ELR (cell line): ENCODE measurements at regions not wholly inside any gene's neighbourhood (a gene's known extent, or its start where the extent isn't known, plus 50 kb on each side); places are given as distances from the start of the nearest gene placed in this dataset.
"Not testable (repeated sequence)": the region's sequence is repeated elsewhere in the genome, so short reads cannot be mapped to it uniquely, and the experiment has no call there.

Source experiments
- DNase-seq: peaks from one replicate; pipeline ENCODE4 v3.0.0-alpha.2; 2015; ENCODE audit warnings: low read depth

- no peak for DNase-seq
These were observed 105.5 kb upstream of the RGPD4 start for GRCh38 chr2:107721178-107721577.

GRCh38 chr2:107721586-107721985 is 105.1 kb upstream of the RGPD4 start:
- peak; percentile 57 for DNase-seq

- DNase-seq = not testable (repeated sequence)
These were observed 100.9 kb upstream of the RGPD4 start for GRCh38 chr2:107725824-107726223.

GRCh38 chr2:107727318-107727717 is 99.4 kb upstream of the RGPD4 start:
- DNase-seq = no peak

GRCh38 chr2:107728586-107728985 is 98.1 kb upstream of the RGPD4 start:
- peak; percentile 58 for DNase-seq

- no peak for DNase-seq
These were observed 97.3 kb upstream of the RGPD4 start for GRCh38 chr2:107729440-107729839.

GRCh38 chr2:107730898-107731297 is 95.8 kb upstream of the RGPD4 start:
- DNase-seq = peak; percentile 62

- DNase-seq = no peak
These were observed 95.3 kb upstream of the RGPD4 start for GRCh38 chr2:107731435-107731834.

- DNase-seq = no peak
These were observed 91.5 kb upstream of the RGPD4 start for GRCh38 chr2:107735201-107735600.

- DNase-seq = no peak
These were observed 88.9 kb upstream of the RGPD4 start for GRCh38 chr2:107737756-107738155.

- DNase-seq = no peak
These were observed 88.4 kb upstream of the RGPD4 start for GRCh38 chr2:107738266-107738665.

GRCh38 chr2:107740300-107740699 is 86.4 kb upstream of the RGPD4 start:
- DNase-seq = no peak

- DNase-seq = no peak
These were observed 84.1 kb upstream of the RGPD4 start for GRCh38 chr2:107742460-107743027.

GRCh38 chr2:107743274-107743673 is 83.4 kb upstream of the RGPD4 start:
- DNase-seq = no peak

- DNase-seq = no peak
These were observed 81.6 kb upstream of the RGPD4 start for GRCh38 chr2:107745100-107745499.

GRCh38 chr2:107746552-107747198 is 80.0 kb upstream of the RGPD4 start:
- DNase-seq = not testable (repeated sequence)

GRCh38 chr2:107747199-107747963 is 79.3 kb upstream of the RGPD4 start:
- DNase-seq = not testable (repeated sequence)

- no peak for DNase-seq
These were observed 78.6 kb upstream of the RGPD4 start for GRCh38 chr2:107747964-107748583.

- DNase-seq = no peak
These were observed 74.8 kb upstream of the RGPD4 start for GRCh38 chr2:107751936-107752335.

- DNase-seq = not testable (repeated sequence)
These were observed 72.9 kb upstream of the RGPD4 start for GRCh38 chr2:107753806-107754205.

- DNase-seq = no peak
These were observed 69.5 kb upstream of the RGPD4 start for GRCh38 chr2:107757223-107757622.

- DNase-seq = no peak
These were observed 65.9 kb upstream of the RGPD4 start for GRCh38 chr2:107760620-107761364.
